PC-3 (cell line): ENCODE measurements at regions not wholly inside any gene's neighbourhood (a gene's known extent, or its start where the extent isn't known, plus 50 kb on each side); places are given as distances from the start of the nearest gene placed in this dataset.

Experiments
- EZH2 ChIP-seq: fragments of 300-600 bp; sonication (generic); IDR thresholded peaks from one replicate; pipeline ENCODE4 v1.6.1; 2017; ENCODE audit warnings: antibody characterized with exemption, mild to moderate bottlenecking, low read length; ENCODE audit not compliant: unreplicated experiment
- TF ChIP-seq, protein P1 (sequence below): fragments of 300-600 bp; sonication (generic); conservative IDR thresholded peaks from 2 replicates; pipeline ENCODE4 v1.5.1; 2017; ENCODE audit warnings: antibody characterized with exemption, low read depth, mild to moderate bottlenecking, low read length

DNA sequence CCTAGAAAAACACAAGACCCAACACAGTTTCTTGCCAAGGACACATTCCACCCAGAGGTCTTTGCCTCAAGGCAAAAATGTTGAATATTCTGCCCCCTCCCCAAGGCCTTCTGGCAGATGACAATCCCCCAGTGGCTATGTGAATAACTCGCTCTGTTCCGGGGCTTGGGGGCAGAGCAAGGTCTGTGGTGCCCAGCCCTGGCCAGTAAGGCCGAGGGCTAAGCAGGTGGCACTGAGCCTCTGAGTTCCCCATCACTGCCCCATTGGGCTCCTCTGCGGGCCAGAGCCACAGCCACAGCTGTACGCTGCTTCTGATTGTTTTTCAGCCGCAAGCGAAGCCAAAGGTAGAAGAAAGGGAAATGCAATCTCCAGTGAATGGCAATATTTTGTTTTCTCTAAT lies 567.9 kb downstream of the CCDC171 start:
- TF ChIP-seq, protein P1, sequence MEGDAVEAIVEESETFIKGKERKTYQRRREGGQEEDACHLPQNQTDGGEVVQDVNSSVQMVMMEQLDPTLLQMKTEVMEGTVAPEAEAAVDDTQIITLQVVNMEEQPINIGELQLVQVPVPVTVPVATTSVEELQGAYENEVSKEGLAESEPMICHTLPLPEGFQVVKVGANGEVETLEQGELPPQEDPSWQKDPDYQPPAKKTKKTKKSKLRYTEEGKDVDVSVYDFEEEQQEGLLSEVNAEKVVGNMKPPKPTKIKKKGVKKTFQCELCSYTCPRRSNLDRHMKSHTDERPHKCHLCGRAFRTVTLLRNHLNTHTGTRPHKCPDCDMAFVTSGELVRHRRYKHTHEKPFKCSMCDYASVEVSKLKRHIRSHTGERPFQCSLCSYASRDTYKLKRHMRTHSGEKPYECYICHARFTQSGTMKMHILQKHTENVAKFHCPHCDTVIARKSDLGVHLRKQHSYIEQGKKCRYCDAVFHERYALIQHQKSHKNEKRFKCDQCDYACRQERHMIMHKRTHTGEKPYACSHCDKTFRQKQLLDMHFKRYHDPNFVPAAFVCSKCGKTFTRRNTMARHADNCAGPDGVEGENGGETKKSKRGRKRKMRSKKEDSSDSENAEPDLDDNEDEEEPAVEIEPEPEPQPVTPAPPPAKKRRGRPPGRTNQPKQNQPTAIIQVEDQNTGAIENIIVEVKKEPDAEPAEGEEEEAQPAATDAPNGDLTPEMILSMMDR, result no peak
- TF ChIP-seq EZH2, result no peak
